ENCODE measurements at regions not wholly inside any gene's neighbourhood (a gene's known extent, or its start where the extent isn't known, plus 50 kb on each side); places are given as distances from the start of the nearest gene placed in this dataset.

- H3K27ac ChIP-seq (ENCODE audit: low read depth, low read length, poor library complexity, severe bottlenecking) = no peak overlapping the region
- no peak for DNase-seq (ENCODE audit: low spot score)
- CTCF ChIA-PET = no interaction called here
Observed at GRCh38 chr3:194749631-194750490, 64.2 kb downstream of the FAM43A start.

GRCh38 chr3:194750491-194750828 lies 64.8 kb downstream of the FAM43A start:
- no peak for DNase-seq (ENCODE audit: low spot score)
- no TSS peak for BruUV-seq (replicated peaks)
- Histone ChIP-seq H3K4me1 (ENCODE audit: insufficient read depth, low read length, poor library complexity, severe bottlenecking) (no peaks in the 10 kb centered on the region), H3K27ac (ENCODE audit: low read depth, low read length, poor library complexity, severe bottlenecking) (no peak overlapping the region), H3K36me3 (ENCODE audit: insufficient read depth, low read length, poor library complexity, severe bottlenecking) (no peaks in the 10 kb centered on the region), H3K9me3 (ENCODE audit: low read depth, low read length, poor library complexity, severe bottlenecking) (no peaks in the 10 kb centered on the region), H3K4me3 (ENCODE audit: low read depth, low read length, poor library complexity, severe bottlenecking) (no peak overlapping the region), H3K27me3 (replicated peaks; ENCODE audit: insufficient read depth, low read depth, low read length, poor library complexity) (no peaks in the 10 kb centered on the region)
- no peak for TF ChIP-seq EZH2 (IDR thresholded peaks at IDR 0.05; ENCODE audit: borderline replicate concordance, low read depth, low read length, poor library complexity, severe bottlenecking)
- TF ChIP-seq, protein P1, sequence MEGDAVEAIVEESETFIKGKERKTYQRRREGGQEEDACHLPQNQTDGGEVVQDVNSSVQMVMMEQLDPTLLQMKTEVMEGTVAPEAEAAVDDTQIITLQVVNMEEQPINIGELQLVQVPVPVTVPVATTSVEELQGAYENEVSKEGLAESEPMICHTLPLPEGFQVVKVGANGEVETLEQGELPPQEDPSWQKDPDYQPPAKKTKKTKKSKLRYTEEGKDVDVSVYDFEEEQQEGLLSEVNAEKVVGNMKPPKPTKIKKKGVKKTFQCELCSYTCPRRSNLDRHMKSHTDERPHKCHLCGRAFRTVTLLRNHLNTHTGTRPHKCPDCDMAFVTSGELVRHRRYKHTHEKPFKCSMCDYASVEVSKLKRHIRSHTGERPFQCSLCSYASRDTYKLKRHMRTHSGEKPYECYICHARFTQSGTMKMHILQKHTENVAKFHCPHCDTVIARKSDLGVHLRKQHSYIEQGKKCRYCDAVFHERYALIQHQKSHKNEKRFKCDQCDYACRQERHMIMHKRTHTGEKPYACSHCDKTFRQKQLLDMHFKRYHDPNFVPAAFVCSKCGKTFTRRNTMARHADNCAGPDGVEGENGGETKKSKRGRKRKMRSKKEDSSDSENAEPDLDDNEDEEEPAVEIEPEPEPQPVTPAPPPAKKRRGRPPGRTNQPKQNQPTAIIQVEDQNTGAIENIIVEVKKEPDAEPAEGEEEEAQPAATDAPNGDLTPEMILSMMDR (conservative IDR thresholded peaks at IDR 0.05; ENCODE audit: low read depth, low read length) = no peak
- CTCF ChIA-PET = no interaction called here
- intact Hi-C loops (cut with micrococcal nuclease; ENCODE audit: unreplicated experiment) = no loop called here
- POLR2A ChIA-PET (ENCODE audit: low non-redundant PET) = no interaction called here

More at GRCh38 chr3:194749631-194750490, 64.2 kb downstream of the FAM43A start:
- POLR2A ChIA-PET (ENCODE audit: low non-redundant PET) = no interaction called here
- no peaks in the 10 kb centered on the region for H3K9me3 ChIP-seq (ENCODE audit: low read depth, low read length, poor library complexity, severe bottlenecking)
- no TSS peak for BruUV-seq (replicated peaks)
- H3K36me3 ChIP-seq (ENCODE audit: insufficient read depth, low read length, poor library complexity, severe bottlenecking) = no peaks in the 10 kb centered on the region
- no peaks in the 10 kb centered on the region for H3K27me3 ChIP-seq (replicated peaks; ENCODE audit: insufficient read depth, low read depth, low read length, poor library complexity)
- TF ChIP-seq EZH2 (IDR thresholded peaks at IDR 0.05; ENCODE audit: borderline replicate concordance, low read depth, low read length, poor library complexity, severe bottlenecking) = no peak
- TF ChIP-seq, protein P1 (conservative IDR thresholded peaks at IDR 0.05; ENCODE audit: low read depth, low read length) = no peak
- peaks cover 3% of the 10 kb centered on the region for H3K4me1 ChIP-seq (ENCODE audit: insufficient read depth, low read length, poor library complexity, severe bottlenecking)
- H3K4me3 ChIP-seq (ENCODE audit: low read depth, low read length, poor library complexity, severe bottlenecking) = no peak overlapping the region
- intact Hi-C loops (cut with micrococcal nuclease; ENCODE audit: unreplicated experiment) = no loop called here

- no peak for DNase-seq (ENCODE audit: low spot score)
- intact Hi-C loops (cut with micrococcal nuclease; ENCODE audit: unreplicated experiment) = no loop called here
- Histone ChIP-seq H3K4me3 (ENCODE audit: low read depth, low read length, poor library complexity, severe bottlenecking) (no peak overlapping the region), H3K36me3 (ENCODE audit: insufficient read depth, low read length, poor library complexity, severe bottlenecking) (no peaks in the 10 kb centered on the region), H3K9me3 (ENCODE audit: low read depth, low read length, poor library complexity, severe bottlenecking) (no peaks in the 10 kb centered on the region), H3K4me1 (ENCODE audit: insufficient read depth, low read length, poor library complexity, severe bottlenecking) (peaks cover 6% of the 10 kb centered on the region), H3K27ac (ENCODE audit: low read depth, low read length, poor library complexity, severe bottlenecking) (no peak overlapping the region), H3K27me3 (replicated peaks; ENCODE audit: insufficient read depth, low read depth, low read length, poor library complexity) (no peaks in the 10 kb centered on the region)
- ChIA-PET CTCF (no interaction called here), POLR2A (ENCODE audit: low non-redundant PET) (no interaction called here)
- BruUV-seq (replicated peaks) = no TSS peak
- TF ChIP-seq EZH2 (IDR thresholded peaks at IDR 0.05; ENCODE audit: borderline replicate concordance, low read depth, low read length, poor library complexity, severe bottlenecking) = no peak
- TF ChIP-seq, protein P1 (conservative IDR thresholded peaks at IDR 0.05; ENCODE audit: low read depth, low read length) = no peak
Observed at GRCh38 chr3:194755671-194756459, 70.2 kb downstream of the FAM43A start.
